ENCODE measurements at regions not wholly inside any gene's neighbourhood (a gene's known extent, or its start where the extent isn't known, plus 50 kb on each side); places are given as distances from the start of the nearest gene placed in this dataset.

DNA sequence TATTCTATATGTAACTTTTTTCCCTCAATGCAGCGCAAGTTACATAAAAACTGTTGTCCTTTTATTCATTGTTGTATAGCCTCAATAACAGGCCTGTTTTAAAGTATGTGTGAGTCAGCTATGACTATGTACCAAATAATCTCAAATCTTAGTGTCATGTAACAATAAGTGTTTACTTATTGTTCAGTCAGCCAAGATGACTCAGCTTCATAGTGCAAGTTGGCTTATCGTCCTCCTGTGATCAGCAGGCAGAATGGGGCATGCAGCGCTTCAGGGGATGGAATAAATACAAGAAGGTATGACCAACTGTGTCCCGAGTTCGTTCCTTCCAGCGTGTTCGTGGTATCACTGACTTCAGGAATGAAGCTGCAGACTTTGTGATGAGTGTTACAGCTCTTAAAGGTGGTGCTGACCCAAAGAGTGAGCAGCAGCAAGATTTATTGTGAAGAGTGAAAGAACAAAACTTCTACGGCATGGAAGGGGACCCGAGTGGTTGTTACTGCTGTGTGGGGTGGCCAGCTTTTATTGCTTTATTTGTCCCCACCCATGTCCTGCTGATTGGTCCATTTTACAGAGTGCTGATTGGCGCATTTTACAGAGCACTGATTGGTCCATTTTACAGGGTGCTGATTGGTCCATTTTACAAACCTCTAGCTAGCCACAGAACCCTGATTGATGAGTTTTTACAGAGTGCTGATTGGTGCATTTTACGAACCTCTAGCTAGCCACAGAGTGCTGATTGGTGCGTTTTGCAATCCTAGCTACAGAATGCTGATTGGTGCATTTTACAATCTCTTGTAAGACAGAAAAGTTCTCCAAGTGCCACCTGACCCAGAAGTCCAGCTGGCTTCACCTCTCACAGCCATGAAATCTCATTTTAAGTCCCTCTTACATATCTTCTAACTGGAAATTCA lies 1016.0 kb downstream of the MCTP2 start:
- Histone ChIP-seq H3K27ac (ENCODE audit: low read depth, low read length) (no peak overlapping the region), H3K9me2 (replicated peaks; ENCODE audit: control insufficient read depth, low read length) (no peaks in the 10 kb centered on the region)

DNA sequence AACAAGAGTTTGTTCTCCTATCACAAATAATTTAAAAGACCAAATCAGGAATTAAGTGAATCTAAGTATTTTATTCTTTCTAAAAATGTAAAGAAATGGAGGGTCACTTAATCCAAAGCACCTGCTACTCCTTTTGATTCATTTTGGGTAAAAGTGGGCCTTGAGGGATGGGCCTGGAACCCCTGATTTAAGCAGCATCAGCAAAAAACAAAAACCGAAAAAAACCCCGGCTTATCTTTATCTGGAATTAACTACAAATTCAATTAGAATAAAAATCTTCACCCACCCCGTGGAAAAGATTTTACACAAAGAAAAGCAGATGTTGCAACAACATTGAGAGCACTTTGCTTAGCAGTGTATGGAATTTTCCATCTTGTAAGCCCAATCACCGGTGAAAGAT lies 1018.2 kb downstream of the MCTP2 start:
- Histone ChIP-seq H3K4me2 (ENCODE audit: low read length) (no peak overlapping the region), H3K27ac (ENCODE audit: low read depth, low read length) (no peak overlapping the region), H3F3A (ENCODE audit: control insufficient read depth, insufficient read depth) (no peaks in the 10 kb centered on the region), H3K4me1 (ENCODE audit: control insufficient read depth, low read length) (no peaks in the 10 kb centered on the region), H3K9me3 (ENCODE audit: control insufficient read depth, insufficient read depth, low read length) (no peaks in the 10 kb centered on the region; the same call in 1 of the 2 replicates), H3K9me2 (replicated peaks; ENCODE audit: control insufficient read depth, low read length) (no peaks in the 10 kb centered on the region), H3K36me3 (ENCODE audit: control insufficient read depth, low read length) (no peaks in the 10 kb centered on the region), H3K27me3 (ENCODE audit: control insufficient read depth, low read length) (no peaks in the 10 kb centered on the region), H3K79me2 (ENCODE audit: control insufficient read depth, low read length) (no peaks in the 10 kb centered on the region), H4K20me1 (ENCODE audit: control insufficient read depth, insufficient read depth, low read depth, low read length) (no peaks in the 10 kb centered on the region), H3K4me3 (ENCODE audit: low read length) (no peak overlapping the region)
- TF ChIP-seq, protein P1, sequence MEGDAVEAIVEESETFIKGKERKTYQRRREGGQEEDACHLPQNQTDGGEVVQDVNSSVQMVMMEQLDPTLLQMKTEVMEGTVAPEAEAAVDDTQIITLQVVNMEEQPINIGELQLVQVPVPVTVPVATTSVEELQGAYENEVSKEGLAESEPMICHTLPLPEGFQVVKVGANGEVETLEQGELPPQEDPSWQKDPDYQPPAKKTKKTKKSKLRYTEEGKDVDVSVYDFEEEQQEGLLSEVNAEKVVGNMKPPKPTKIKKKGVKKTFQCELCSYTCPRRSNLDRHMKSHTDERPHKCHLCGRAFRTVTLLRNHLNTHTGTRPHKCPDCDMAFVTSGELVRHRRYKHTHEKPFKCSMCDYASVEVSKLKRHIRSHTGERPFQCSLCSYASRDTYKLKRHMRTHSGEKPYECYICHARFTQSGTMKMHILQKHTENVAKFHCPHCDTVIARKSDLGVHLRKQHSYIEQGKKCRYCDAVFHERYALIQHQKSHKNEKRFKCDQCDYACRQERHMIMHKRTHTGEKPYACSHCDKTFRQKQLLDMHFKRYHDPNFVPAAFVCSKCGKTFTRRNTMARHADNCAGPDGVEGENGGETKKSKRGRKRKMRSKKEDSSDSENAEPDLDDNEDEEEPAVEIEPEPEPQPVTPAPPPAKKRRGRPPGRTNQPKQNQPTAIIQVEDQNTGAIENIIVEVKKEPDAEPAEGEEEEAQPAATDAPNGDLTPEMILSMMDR (IDR thresholded peaks at IDR 0.05; ENCODE audit: low read depth, low read length, poor library complexity, severe bottlenecking): no peak
- no peak for TF ChIP-seq EZH2phosphoT487 (IDR thresholded peaks at IDR 0.05; ENCODE audit: borderline replicate concordance, low read length)

More for the DNA sequence above, 1016.0 kb downstream of the MCTP2 start:
- H3K4me1 ChIP-seq (ENCODE audit: control insufficient read depth, low read length): no peaks in the 10 kb centered on the region
- no peak overlapping the region for H3K4me2 ChIP-seq (ENCODE audit: low read length)
- no peaks in the 10 kb centered on the region; the same call in 1 of the 2 replicates for H3K9me3 ChIP-seq (ENCODE audit: control insufficient read depth, insufficient read depth, low read length)
- no peaks in the 10 kb centered on the region for H3F3A ChIP-seq (ENCODE audit: control insufficient read depth, insufficient read depth)
- TF ChIP-seq, protein P1 (IDR thresholded peaks at IDR 0.05; ENCODE audit: low read depth, low read length, poor library complexity, severe bottlenecking): no peak
- TF ChIP-seq EZH2phosphoT487 (IDR thresholded peaks at IDR 0.05; ENCODE audit: borderline replicate concordance, low read length): no peak
- no peak overlapping the region for H3K4me3 ChIP-seq (ENCODE audit: low read length)
- H3K27me3 ChIP-seq (ENCODE audit: control insufficient read depth, low read length): no peaks in the 10 kb centered on the region
- no peaks in the 10 kb centered on the region for H4K20me1 ChIP-seq (ENCODE audit: control insufficient read depth, insufficient read depth, low read depth, low read length)
- no peaks in the 10 kb centered on the region for H3K79me2 ChIP-seq (ENCODE audit: control insufficient read depth, low read length)
- H3K36me3 ChIP-seq (ENCODE audit: control insufficient read depth, low read length): no peaks in the 10 kb centered on the region

DNA sequence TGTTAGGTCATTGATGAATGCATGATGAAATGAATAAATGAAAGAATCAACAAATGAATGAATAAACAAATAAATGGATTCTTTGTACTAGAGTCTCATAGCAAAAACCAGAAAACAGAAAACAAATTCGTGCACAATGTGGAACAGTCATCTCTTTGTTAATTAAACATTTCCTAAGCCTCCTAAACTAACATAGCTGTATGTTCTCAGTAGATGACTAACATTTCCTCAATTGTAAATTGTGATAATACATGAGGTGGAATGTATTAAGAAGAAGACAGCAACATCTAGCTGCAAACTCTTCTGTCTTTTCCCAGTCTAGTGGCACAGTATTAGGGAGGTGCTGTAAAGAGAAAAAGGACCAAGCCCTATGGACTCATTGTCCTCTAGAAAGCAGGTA lies 1021.0 kb downstream of the MCTP2 start:
- no peaks in the 10 kb centered on the region for H3K36me3 ChIP-seq (ENCODE audit: control insufficient read depth, low read length)
- no peaks in the 10 kb centered on the region for H3K9me2 ChIP-seq (replicated peaks; ENCODE audit: control insufficient read depth, low read length)
- H3K4me3 ChIP-seq (ENCODE audit: low read length): no peak overlapping the region
- no peaks in the 10 kb centered on the region; the same call in 1 of the 2 replicates for H3K9me3 ChIP-seq (ENCODE audit: control insufficient read depth, insufficient read depth, low read length)
- no peaks in the 10 kb centered on the region for H4K20me1 ChIP-seq (ENCODE audit: control insufficient read depth, insufficient read depth, low read depth, low read length)
- H3F3A ChIP-seq (ENCODE audit: control insufficient read depth, insufficient read depth): no peaks in the 10 kb centered on the region
- H3K4me1 ChIP-seq (ENCODE audit: control insufficient read depth, low read length): no peaks in the 10 kb centered on the region
- H3K4me2 ChIP-seq (ENCODE audit: low read length): no peak overlapping the region
- H3K27me3 ChIP-seq (ENCODE audit: control insufficient read depth, low read length): no peaks in the 10 kb centered on the region
- H3K79me2 ChIP-seq (ENCODE audit: control insufficient read depth, low read length): no peaks in the 10 kb centered on the region
- no peak overlapping the region for H3K27ac ChIP-seq (ENCODE audit: low read depth, low read length)
- no peak for TF ChIP-seq EZH2phosphoT487 (IDR thresholded peaks at IDR 0.05; ENCODE audit: borderline replicate concordance, low read length)
- TF ChIP-seq, protein P1 (IDR thresholded peaks at IDR 0.05; ENCODE audit: low read depth, low read length, poor library complexity, severe bottlenecking): no peak

All from DOHH2 (cell line).